Psoas muscle (tissue), 7 donors: ENCODE measurements at regions not wholly inside any gene's neighbourhood (a gene's known extent, or its start where the extent isn't known, plus 50 kb on each side); places are given as distances from the start of the nearest gene placed in this dataset.

Experiments
- ATAC-seq, 4 donors: fragments of 200-7000 bp; cut with Tn5 transposase; one replicate each; pipeline ENCODE4 v1.9.1; 2020; ENCODE audit warnings: moderate library complexity in 3 of 4, mild to moderate bottlenecking in 2 of 4
- DNase-seq, 2 donors: peaks; one replicate each; pipeline ENCODE4 v3.0.0-alpha.2; 2020
- H3K27ac ChIP-seq: fragments of 200-600 bp; one replicate; pipeline ENCODE4 v1.8.0; 2022
- H3K27me3 ChIP-seq, 3 donors: fragments of 200-600 bp in 1 of 3; one replicate each; pipeline versions ENCODE4 v1.6.1 to v1.8.0; 2013 to 2022; ENCODE audit warnings: low read length in 2 of 3, mild to moderate bottlenecking in 2 of 3, moderate library complexity in 1 of 3; ENCODE audit not compliant: insufficient read depth in 3 of 3
- H3K36me3 ChIP-seq, 2 donors: fragments of 200-600 bp in 1 of 2; one replicate each; pipeline versions ENCODE4 v1.6.1 to v1.8.0; 2013 to 2022; ENCODE audit warnings: low read depth in 1 of 2, mild to moderate bottlenecking in 1 of 2, moderate library complexity in 1 of 2; ENCODE audit not compliant: insufficient read depth in 1 of 2
- H3K4me1 ChIP-seq: fragments of 200-600 bp; one replicate; pipeline ENCODE4 v1.8.0; 2022
- H3K4me3 ChIP-seq: fragments of 200-600 bp; one replicate; pipeline ENCODE4 v1.8.0; 2022; ENCODE audit warnings: mild to moderate bottlenecking
- H3K9me3 ChIP-seq: fragments of 200-600 bp; one replicate; pipeline ENCODE4 v1.8.0; 2022
- WGBS, 3 donors: extraction: QIAGEN DNeasy Blood & Tissue Kit; methylation state at CpG; one replicate each; pipeline versions ENCODE4 v1.1.6 to v1.1.7; 2013; 5-methylcytosine and 5-hydroxymethylcytosine counted together
- intact Hi-C, 2 donors: fragments of 100-400 bp; cut with DNase I; formaldehyde crosslinking; loops; one replicate each; pipeline versions ENCODE4 v1.11.0 to v1.14.2; 2022
- TF ChIP-seq, protein P1 (sequence below): fragments of 200-600 bp; IDR thresholded peaks from one replicate; pipeline ENCODE4 v1.8.0; 2022; ENCODE audit warnings: antibody characterized with exemption
- donor health status: healthy with polysubstance abuse.
- donor health status: DM: no; HTN: no; CAD: no; lungs with moderate emphysema.
- donor health status: Bipolar disorder and iron deficiency.
- donor health status: healthy.
- donor health status: DM: yes; HTN: yes; CAD: no.
- donor health status: DM: no; HTN: no; CAD: no.
- donor health status: DM: yes; HTN: yes; CAD: no.

DNA sequence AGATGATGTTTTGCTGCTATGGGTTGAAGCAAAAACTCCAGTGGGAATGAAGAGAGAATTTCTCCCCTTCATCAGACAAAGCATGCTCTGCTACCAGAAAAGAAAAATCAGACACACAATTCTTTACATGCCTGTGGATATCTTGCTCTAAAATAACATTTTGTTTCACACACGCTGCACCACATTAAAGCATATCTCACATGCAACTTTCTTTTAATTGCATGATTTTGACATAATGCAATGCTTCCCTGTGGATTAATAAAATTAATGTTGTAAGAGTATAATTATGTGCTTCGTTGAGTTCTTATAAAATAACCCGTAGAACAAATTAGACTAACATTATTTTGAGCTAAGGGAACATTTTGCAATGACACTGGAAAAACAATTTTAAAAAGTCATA is 2230.7 kb downstream of the PCDH7 start:
- 84 to 92% (median 86%) methylated on average over 3 of the region's 3 CpGs for WGBS, 3 donors
- DNase-seq, result no peak
- intact Hi-C loops, result no loop called here
- no peaks in the 10 kb centered on the region for H3K4me1 ChIP-seq
- H3K9me3 ChIP-seq, result peaks cover 7% of the 10 kb centered on the region
- no peak for ATAC-seq
- H3K27me3 ChIP-seq, result no peaks in the 10 kb centered on the region
- H3K36me3 ChIP-seq, result no peaks in the 10 kb centered on the region
- H3K4me3 ChIP-seq, result no peak overlapping the region
- TF ChIP-seq, protein P1, sequence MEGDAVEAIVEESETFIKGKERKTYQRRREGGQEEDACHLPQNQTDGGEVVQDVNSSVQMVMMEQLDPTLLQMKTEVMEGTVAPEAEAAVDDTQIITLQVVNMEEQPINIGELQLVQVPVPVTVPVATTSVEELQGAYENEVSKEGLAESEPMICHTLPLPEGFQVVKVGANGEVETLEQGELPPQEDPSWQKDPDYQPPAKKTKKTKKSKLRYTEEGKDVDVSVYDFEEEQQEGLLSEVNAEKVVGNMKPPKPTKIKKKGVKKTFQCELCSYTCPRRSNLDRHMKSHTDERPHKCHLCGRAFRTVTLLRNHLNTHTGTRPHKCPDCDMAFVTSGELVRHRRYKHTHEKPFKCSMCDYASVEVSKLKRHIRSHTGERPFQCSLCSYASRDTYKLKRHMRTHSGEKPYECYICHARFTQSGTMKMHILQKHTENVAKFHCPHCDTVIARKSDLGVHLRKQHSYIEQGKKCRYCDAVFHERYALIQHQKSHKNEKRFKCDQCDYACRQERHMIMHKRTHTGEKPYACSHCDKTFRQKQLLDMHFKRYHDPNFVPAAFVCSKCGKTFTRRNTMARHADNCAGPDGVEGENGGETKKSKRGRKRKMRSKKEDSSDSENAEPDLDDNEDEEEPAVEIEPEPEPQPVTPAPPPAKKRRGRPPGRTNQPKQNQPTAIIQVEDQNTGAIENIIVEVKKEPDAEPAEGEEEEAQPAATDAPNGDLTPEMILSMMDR, result no peak
- H3K27ac ChIP-seq, result no peak overlapping the region

DNA sequence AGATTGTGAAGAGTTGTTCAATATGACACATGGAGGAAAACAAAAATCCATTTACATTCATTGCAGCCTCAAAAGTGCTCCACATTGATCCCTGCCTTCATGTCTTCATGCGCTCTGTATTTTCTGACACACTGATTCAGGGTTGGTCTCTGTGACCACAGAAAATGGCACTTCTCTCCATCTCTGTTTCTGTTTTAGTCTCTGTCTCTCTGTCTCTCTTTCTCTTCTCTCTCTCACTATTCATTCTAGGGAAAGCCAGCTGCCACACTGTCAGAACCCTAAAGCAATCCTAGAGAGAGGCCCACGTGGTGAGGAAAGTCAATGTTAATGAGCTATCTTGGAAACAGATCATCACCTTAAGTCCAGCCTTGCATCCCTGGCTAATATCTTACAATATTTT is 2238.4 kb downstream of the PCDH7 start:
- no peak for DNase-seq

DNA sequence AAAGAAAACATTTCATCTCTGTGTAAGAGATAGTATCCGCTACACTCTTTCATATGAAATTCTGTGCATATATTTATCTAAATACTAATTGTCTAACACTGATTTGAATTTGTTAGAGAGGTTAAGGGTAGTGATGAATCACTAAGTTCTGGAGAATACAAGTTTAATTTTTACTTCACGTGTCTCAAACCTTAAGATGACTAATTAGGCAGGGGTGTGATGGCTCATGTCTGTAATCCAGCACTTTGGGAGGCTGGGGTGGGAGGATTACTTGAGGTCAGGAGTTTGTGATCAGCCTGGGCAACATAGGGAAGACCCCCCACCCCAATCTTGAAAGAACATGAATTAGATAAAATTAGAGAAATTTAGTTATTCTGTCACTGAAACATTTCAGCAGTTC is 2241.9 kb downstream of the PCDH7 start:
- H3K27me3 ChIP-seq, result no peaks in the 10 kb centered on the region
- H3K27ac ChIP-seq, result no peak overlapping the region
- no peaks in the 10 kb centered on the region for H3K4me1 ChIP-seq
- H3K9me3 ChIP-seq, result no peaks in the 10 kb centered on the region
- no peak overlapping the region for H3K4me3 ChIP-seq
- TF ChIP-seq, protein P1, result no peak
- H3K36me3 ChIP-seq, result no peaks in the 10 kb centered on the region
- intact Hi-C loops, result no loop called here
- ATAC-seq (no peak), DNase-seq (no peak)
- WGBS, 3 donors, result 74 to 81% (median 77%) methylated on average over 2 of the region's 2 CpGs

More for the DNA sequence above, 2238.4 kb downstream of the PCDH7 start:
- intact Hi-C loops, result no loop called here
- ATAC-seq, result no peak
- TF ChIP-seq, protein P1, result no peak
- no peaks in the 10 kb centered on the region for H3K27me3 ChIP-seq
- H3K36me3 ChIP-seq, result no peaks in the 10 kb centered on the region
- 60 to 74% (median 73%) methylated on average over 2 of the region's 2 CpGs for WGBS, 3 donors
- H3K9me3 ChIP-seq, result no peaks in the 10 kb centered on the region
- H3K4me1 ChIP-seq, result no peaks in the 10 kb centered on the region
- no peak overlapping the region for H3K27ac ChIP-seq
- H3K4me3 ChIP-seq, result no peak overlapping the region

DNA sequence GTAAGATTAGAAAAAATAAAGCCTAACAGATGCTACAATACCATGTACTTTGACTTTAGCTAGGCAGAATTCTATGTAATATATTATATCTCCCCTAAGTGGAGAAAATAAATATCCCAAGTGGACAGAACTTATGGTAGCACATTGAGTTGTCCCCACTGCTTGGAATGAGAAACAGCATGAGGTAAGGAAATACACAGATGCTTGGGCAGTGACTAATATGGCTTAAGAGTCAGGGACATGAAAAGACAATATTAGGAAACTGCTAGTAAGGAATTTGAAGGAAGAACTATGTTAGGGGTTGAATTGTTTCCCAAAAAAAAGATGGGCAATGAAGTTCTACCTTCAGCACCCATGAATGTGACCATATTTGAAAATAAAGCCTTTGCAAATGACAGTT is 2265.1 kb downstream of the PCDH7 start:
- intact Hi-C loops, result no loop called here
- Histone ChIP-seq H3K4me3 (no peak overlapping the region), H3K4me1 (no peaks in the 10 kb centered on the region), H3K27ac (no peak overlapping the region), H3K27me3 (no peaks in the 10 kb centered on the region), H3K36me3 (no peaks in the 10 kb centered on the region), H3K9me3 (no peaks in the 10 kb centered on the region)
- TF ChIP-seq, protein P1, result no peak
- DNase-seq (no peak), ATAC-seq (no peak)

DNA sequence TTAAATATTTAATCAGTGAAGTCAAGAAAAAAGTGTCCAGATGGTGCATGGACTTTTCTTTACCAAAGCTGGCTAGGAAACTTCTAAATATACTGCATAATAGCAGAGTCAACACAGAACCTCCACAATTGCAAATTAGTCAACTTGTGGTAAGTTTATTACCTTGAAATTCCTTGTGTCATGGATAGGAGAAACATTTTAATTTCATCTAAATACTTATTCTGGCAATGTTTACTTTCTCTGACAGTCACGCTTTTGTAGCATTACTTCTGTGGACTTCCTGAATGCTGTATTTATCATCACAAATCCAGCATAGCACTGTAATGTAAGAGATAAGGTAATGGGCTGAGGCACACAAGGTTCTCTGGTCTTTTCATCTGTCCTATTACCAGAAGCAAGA is 2266.1 kb downstream of the PCDH7 start:
- 28 to 54% (median 42%) methylated on average over 1 of the region's 1 CpG for WGBS, 3 donors

More for the DNA sequence above, 2266.1 kb downstream of the PCDH7 start:
- ATAC-seq (no peak), DNase-seq (no peak)
- intact Hi-C loops, result no loop called here
- Histone ChIP-seq H3K27ac (no peak overlapping the region), H3K27me3 (no peaks in the 10 kb centered on the region), H3K4me1 (no peaks in the 10 kb centered on the region), H3K9me3 (no peaks in the 10 kb centered on the region), H3K4me3 (no peak overlapping the region), H3K36me3 (no peaks in the 10 kb centered on the region)
- TF ChIP-seq, protein P1, result no peak
